Hematopoietic multipotent progenitor cell treated with erythropoietin and hydrocortisone succinate and interleukin-3 and kit ligand, for 6 days (in vitro differentiated cells): ENCODE measurements at regions not wholly inside any gene's neighbourhood (a gene's known extent, or its start where the extent isn't known, plus 50 kb on each side); places are given as distances from the start of the nearest gene placed in this dataset.
"Not testable (repeated sequence)": the region's sequence is repeated elsewhere in the genome, so short reads cannot be mapped to it uniquely, and the experiment has no call there.

ENCODE experiments used
- DNase-seq: peaks from one replicate; pipeline ENCODE4 v3.0.0-alpha.2; 2015

- DNase-seq: peak; percentile 90
Observed at GRCh38 chr3:138890555-138891187, 55.9 kb upstream of the PIK3CB start.

GRCh38 chr3:138889792-138890191, 55.1 kb upstream of the PIK3CB start:
- no peak for DNase-seq

DNA sequence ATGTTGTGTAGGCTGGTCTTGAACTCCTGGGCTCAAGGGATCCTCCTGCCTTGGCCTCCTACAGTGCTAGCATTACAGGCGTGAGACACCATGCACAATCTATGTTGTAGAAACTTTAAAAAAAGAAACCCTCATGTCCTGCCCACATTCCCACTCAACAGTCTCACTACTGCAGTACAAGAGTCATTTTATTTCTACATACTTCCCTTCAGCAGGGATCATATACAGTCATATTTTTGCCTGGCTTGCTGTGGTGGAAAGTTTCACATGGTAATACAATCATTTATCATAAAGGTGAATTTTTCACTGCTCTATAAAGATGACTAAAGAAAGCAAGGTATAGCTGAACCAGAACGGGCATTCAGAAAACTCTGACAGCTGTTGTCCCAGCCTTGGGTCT, 53.8 kb upstream of the PIK3CB start:
- DNase-seq: no peak

DNA sequence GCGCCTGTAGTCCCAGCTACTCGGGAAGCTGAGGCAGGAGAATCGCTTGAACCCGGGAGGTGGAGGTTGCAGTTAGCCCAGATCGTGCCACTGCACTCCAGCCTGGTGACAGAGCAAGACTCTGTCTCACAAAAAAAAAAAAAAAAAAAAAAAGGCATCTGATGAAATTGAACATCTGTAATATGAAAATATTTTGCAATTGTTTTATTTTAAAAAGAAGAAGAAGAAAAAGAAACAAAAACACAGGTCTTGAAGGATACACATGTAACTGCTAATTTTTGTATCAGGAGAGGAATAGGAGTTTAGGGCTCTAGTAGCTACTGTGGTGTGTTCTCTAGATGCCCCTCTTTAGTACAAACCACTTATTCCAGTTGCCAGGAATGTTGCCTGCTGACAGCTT, 51.4 kb upstream of the PIK3CB start:
- DNase-seq: not testable (repeated sequence)
